GM21825 (cell line): ENCODE measurements at regions not wholly inside any gene's neighbourhood (a gene's known extent, or its start where the extent isn't known, plus 50 kb on each side); places are given as distances from the start of the nearest gene placed in this dataset.
"Not testable (repeated sequence)": the region's sequence is repeated elsewhere in the genome, so short reads cannot be mapped to it uniquely, and the experiment has no call there.

Experiments used
- ATAC-seq: cut with Tn5 transposase; IDR thresholded peaks from one replicate; pipeline ENCODE4 v1.9.1; 2021; ENCODE audit warnings: mild to moderate bottlenecking, moderate library complexity; ENCODE audit not compliant: unreplicated experiment

- peak; percentile 34 for ATAC-seq
These were observed 410.2 kb downstream of the PSAT1 start for GRCh38 chr9:78707080-78707479.

DNA sequence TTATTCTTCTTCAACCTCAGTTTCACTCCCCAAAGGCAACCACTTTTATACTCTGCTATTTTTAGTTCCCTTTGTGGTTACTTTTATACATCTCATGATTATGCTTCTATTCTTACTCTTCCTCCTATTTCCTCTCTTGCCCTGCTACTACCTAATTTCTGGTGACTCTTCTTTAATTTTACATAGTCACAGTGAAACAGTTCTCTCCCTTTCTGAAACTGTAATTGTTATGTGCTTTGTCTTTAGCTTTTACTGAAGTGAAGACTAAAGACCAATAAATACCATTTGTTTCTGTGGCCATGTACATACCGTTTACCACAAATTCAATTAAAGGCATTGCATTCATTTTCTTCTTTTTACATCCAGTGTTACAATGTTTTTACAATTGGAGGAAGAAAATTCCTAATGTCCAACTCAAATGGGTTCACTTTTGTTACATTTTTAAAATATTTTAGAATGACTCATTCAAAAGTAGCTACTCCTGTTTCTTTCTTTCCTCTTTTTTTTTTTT lies 410.6 kb downstream of the PSAT1 start:
- ATAC-seq: peak; percentile 88

DNA sequence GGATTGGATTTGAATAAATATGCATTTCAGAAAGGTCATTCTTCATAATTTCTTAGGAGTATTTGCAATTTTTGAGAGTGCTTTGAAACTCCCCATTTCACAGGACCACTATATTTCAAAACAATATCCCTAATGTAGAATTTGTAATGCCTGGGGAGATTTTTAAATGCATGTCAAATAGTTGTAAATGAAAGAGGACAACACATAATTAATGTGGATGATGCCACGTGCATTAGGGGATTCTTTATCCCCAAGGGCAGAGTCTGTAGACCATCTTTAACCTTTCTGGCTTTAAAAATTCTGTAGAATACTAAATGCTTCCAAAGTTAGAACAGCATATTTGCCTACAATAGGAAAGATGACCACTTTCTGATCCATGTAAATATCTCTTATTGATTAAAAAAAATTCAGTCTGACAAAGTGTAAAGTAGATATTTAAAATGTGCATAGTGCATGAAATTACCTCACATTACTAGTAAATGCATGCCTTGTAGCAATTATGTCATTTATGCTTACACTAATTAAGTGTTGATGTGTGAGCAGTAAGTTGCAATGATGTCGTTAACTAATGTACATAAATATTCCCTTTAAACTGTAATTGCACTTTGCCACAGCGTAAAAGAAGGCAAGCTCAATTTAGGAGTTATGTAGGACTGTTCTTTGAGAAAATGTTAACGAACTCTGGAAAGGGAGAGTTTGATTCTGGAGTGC lies 416.1 kb downstream of the PSAT1 start:
- ATAC-seq: no peak

DNA sequence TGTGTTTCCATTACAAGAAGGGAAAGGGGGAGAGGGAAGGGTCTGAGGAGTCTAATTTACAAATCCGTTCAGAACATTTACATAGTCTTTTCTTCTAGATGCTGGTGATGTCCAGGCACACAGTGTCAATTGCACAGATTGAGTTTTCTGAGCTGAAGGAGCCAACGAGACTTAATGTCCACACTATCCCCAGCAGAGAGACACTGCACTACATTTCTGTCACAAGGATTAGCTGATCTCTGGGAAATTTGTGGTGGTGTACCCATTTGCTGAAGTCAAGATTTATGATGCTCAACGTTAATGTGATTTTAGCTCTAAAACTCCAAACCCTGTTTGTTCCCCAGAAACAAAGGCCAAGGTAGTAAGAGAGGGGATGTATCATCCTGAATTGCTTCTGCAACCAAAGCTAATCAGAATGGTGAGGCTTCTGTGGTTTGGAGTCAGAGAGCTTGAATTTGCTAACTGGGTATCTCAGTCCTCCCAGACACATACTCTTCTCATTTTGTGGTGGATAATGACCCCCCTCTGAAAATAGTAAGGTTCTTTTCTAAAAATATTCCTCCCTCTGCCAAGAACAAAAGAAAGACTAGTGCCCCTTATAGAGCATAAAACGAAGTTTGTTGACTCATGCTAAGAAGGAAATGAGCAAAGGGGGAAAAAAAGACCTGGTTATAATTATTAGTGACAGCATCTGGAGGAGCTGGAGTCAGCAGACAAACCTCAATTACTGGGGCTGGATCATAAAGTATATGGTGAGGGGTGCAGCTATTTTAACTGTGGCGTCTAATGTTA lies 416.9 kb downstream of the PSAT1 start:
- no peak for ATAC-seq

DNA sequence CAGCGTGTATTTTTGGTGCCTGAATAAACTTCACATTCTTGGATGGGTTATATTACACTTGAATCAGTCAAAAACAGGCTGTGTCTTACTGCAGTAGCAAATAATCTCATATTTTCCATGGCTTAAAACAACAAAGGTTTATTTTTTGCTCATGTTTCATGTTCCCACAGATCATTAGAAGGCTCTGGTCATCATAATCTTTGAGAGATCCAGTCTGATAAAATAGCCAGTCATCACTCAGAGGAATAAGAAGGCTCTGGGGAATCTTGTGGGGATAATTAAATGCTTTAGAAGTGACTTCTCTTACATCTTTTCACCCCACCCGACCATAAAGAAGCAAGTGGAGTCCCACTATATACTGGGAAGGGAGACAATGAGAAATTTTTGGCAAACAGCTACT lies 417.7 kb downstream of the PSAT1 start:
- no peak for ATAC-seq

DNA sequence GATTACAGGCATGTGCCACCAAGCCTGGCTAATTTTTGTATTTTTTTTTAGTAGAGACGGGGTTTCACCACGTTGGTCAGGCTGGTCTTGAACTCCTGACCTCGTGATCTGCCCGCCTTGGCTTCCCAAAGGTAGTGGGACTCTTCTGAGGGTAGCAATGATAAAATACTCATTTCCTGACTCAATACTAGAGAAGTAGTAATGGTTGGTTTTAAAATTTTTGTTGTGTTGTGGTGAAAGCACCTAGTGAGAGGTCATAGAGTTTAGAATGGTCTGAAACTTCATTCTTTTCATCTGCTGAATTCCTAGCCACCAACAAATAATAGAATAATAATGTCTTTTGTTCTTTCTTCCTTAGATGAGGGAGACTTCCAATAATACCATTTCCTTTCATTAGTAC lies 422.1 kb downstream of the PSAT1 start:
- not testable (repeated sequence) for ATAC-seq

DNA sequence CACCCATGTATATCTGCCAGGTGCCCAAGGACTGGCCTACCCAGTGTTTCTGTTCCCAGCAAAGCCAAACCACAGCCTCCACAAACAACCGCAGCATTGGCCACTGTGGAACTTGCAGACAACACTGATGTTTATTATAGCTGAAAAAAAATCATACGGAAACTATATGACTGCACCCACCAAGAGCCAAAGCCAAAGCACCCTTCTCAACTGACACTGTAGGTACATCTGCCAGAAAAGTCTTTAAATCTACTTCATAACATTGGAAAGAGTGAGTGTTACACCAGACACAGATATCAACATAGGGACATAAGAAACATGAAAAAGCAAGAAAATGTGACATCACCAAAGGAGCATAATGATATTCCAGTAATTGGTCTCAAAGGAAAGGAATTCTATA lies 428.0 kb downstream of the PSAT1 start:
- ATAC-seq: no peak

DNA sequence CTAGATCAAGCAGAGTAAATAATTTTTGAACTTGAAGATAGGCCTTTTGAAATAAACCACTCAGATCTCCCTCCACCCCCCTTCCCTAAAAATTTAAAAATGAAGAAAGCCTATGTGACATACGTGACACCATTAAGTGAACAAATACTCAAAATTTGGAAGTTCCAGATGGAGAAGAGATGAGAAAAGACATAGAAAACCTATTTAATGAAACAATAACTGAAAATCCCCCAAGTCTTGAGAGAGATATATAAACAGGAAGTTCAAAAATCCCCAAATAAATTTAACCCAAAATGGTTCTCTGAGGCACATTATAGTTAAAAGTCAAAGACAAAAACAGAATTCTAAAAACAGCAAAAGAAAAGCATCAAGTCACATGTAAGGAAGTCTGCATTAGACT lies 428.6 kb downstream of the PSAT1 start:
- no peak for ATAC-seq

- no peak for ATAC-seq
These were observed 448.4 kb downstream of the PSAT1 start for GRCh38 chr9:78745331-78745730.

DNA sequence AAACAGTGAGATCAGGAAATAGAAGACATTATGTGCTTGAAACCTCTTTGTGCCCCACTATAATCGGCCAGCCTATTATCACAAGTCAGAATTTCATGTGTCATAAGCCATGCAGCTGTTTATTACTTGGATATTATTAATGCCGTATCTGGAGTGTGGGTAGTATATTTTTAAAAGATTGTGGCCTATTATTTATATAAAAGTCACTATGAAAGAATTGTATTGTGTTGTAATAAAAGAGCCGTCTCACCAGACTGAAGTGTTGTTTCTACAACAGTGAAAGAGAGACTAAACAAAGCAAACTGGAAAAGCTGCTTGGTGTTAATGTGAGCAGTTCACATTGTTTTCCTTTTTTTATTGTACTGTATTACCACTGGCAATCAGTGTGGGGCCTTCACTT lies 449.1 kb downstream of the PSAT1 start:
- ATAC-seq: no peak

DNA sequence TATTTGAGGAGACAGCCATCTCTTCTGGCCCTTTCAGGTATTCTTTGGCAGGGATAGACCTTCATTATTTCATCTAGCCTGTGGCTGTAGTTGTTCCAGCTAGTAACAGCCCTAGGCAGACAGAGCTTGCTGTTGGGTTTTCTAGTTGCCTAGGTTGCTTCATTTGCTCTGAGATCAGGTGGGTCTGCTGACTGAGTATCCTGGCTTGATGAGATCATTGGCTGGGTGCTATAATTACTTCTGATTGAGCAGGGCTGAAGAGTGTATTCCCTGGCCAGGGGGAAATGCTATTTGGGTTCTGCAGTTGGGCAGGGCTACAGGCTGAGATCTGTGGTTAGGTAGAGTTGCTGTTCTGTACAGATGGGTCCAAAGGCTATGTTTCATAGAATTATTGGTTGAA lies 456.1 kb downstream of the PSAT1 start:
- ATAC-seq: no peak

DNA sequence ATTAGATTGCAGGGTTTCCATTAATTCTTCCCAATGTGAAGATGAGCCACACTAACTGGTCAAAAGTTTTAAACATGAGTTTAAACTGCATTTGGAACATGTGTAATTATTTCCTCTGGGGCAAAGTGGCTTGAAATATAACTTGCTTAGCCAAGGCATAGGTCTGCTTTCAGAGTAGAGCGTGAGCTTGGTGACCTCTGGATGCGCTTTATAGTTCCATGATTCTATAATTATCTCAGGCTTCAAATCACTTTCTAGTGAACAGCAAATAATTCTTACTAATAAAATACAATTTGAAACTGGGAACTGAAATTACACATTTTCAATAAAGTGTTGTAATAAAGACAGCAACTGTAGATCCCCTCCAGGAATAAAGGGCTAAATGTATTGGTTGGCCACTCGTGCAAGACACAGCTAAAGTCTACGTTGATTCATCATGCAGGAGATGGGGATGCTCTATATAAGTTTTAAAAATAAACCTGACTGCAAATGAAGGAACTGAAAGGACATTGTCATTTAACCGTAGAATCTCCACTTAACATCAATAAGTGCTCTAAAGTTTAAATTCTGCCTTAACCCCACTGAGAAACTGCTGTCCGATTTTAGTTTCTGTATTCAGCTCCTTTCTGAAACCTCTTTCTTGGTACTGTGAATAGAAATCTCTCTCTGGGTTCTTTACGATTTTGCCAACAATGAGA lies 460.0 kb downstream of the PSAT1 start:
- ATAC-seq: peak; percentile 79

GRCh38 chr9:78763424-78763823 lies 466.5 kb downstream of the PSAT1 start:
- ATAC-seq: no peak

DNA sequence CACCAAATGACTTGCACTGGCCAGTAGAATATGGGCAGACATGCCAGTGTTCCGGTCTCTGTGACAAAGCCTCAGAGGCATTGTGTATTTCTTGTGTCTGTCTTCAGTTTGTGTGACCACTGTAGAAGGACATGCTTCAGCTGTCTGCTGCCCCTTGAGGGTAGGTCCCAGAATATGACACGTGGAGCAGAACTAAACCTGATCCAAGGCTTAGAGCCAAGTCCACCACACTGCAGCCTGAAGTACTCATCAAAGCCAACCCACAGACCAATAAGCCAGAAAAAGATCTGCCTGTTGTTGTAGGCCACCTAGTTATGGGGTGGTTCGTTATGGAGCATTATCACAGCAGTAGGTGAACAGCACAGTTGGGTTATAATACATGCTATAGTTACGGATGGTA lies 468.9 kb downstream of the PSAT1 start:
- ATAC-seq: no peak

- no peak for ATAC-seq
These were observed 470.6 kb downstream of the PSAT1 start for GRCh38 chr9:78767490-78767889.

- ATAC-seq: no peak
These were observed 472.8 kb downstream of the PSAT1 start for GRCh38 chr9:78769690-78770089.

DNA sequence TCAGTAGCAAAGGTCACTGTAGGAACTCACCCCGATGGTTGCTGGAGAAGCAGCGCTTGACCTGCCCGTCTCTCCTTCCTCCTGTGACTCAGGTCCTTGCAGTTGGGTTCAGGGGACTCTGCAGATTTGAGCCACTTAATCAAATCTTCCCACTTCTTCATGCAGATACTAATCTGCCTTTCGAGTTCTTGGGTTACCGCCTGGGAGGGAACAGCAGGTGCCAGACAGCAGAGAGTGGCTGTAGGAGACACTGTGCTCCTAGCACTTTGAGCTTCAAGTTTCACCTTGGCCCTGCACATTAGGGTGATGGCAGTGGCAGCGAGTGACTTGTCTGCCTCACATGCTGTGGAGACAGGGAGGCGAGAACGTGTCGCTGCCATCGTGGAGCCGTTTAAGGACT lies 478.3 kb downstream of the PSAT1 start:
- ATAC-seq: no peak

GRCh38 chr9:78775696-78776295 lies 478.9 kb downstream of the PSAT1 start:
- no peak for ATAC-seq

DNA sequence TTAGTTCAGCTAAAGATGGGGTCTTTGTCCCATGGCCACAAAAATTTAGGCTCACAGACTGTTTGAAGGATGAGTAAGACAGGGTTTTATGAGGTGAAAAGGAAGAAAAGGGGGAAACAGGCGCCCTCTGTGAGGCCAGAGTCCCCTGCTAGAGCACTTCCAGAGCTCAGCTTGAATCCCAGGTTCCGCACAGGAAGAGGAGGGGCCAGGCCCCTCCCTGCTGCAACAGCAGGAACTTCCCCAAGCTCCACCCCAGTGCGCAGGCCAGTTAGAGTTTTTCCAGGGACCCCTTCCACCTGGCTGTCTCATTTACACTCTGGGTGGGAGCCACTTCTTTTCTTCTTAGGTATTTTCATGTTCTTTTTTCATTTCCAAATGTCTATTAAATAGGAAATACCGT lies 480.8 kb downstream of the PSAT1 start:
- no peak for ATAC-seq

- no peak for ATAC-seq
These were observed 481.4 kb downstream of the PSAT1 start for GRCh38 chr9:78778318-78778717.

DNA sequence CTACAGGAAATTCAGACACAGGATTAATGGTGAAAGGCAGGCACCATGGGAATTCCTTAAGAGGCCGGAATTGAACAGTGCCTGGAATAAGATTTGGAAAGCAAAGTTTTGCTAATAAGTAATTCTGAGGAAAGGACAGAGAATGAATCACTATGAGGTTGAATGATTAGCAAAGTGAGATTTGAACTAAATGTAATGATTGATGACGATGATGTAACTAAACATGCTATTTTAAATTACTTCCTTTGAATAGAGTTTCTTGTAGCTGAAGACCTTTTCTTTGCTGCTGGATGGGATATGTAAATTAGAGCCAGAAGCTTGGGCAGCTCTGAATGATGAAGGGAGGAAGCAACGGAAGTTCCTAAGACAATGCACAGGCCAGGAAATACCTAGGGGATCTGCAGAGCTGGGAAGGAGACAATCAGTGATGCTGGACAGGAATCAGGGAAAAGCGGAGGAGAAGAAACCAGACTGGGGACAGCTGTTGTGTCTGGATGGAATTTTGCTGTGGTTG lies 482.0 kb downstream of the PSAT1 start:
- ATAC-seq: no peak
